Smooth muscle cell (in vitro differentiated cells): ENCODE measurements at regions not wholly inside any gene's neighbourhood (a gene's known extent, or its start where the extent isn't known, plus 50 kb on each side); places are given as distances from the start of the nearest gene placed in this dataset.

ENCODE experiments used
- DNase-seq: peaks from one replicate; lab custom pipeline; 2025; ENCODE audit not compliant: unreplicated experiment; lab: John Stamatoyannopoulos, UW
- H2AFZ ChIP-seq: fragments of 200-600 bp; sonication (generic); 2 replicates; pipeline ENCODE4 v1.6.0; 2016; ENCODE audit warnings: antibody characterized with exemption, low read depth, mild to moderate bottlenecking
- H3F3A ChIP-seq: fragments of 200-600 bp; sonication (generic); 2 replicates; pipeline ENCODE4 v1.6.0; 2017; ENCODE audit warnings: antibody characterized with exemption, low read depth
- H3K27ac ChIP-seq: fragments of 200-600 bp; sonication (generic); 2 replicates; pipeline ENCODE4 v1.5.1; 2016; ENCODE audit warnings: low read depth, mild to moderate bottlenecking
- H3K27me3 ChIP-seq: fragments of 200-600 bp; sonication (generic); 2 replicates; pipeline ENCODE4 v1.6.1; 2016; ENCODE audit warnings: low read depth, mild to moderate bottlenecking
- H3K36me3 ChIP-seq: fragments of 200-600 bp; sonication (generic); 2 replicates; pipeline ENCODE4 v1.5.1; 2016; ENCODE audit warnings: low read depth
- H3K4me1 ChIP-seq: fragments of 200-600 bp; sonication (generic); 2 replicates; pipeline ENCODE4 v1.5.1; 2016; ENCODE audit warnings: low read depth
- H3K4me2 ChIP-seq: fragments of 200-600 bp; sonication (generic); 2 replicates; pipeline ENCODE4 v1.6.0; 2016; ENCODE audit warnings: mild to moderate bottlenecking
- H3K4me3 ChIP-seq: fragments of 200-600 bp; sonication (generic); 2 replicates; pipeline ENCODE4 v1.5.1; 2016; ENCODE audit warnings: mild to moderate bottlenecking
- H3K79me2 ChIP-seq: fragments of 200-600 bp; sonication (generic); 2 replicates; pipeline ENCODE4 v1.6.0; 2016; ENCODE audit warnings: low read depth, mild to moderate bottlenecking
- H3K9ac ChIP-seq: fragments of 200-600 bp; sonication (generic); 2 replicates; pipeline ENCODE4 v1.6.0; 2016; ENCODE audit warnings: low read depth
- H3K9me3 ChIP-seq: fragments of 200-600 bp; sonication (generic); replicated peaks from 2 replicates; pipeline ENCODE4 v1.5.1; 2016; ENCODE audit warnings: low read depth
- H4K20me1 ChIP-seq: fragments of 200-600 bp; sonication (generic); 2 replicates; pipeline ENCODE4 v1.6.0; 2016; ENCODE audit warnings: low read depth
- WGBS: methylation state at CpG from one replicate; pipeline ENCODE4 v1.1.7; 2016; ENCODE audit warnings: low lambda C conversion rate; 5-methylcytosine and 5-hydroxymethylcytosine counted together
- TF ChIP-seq, protein P1 (sequence below): fragments of 200-600 bp; sonication (generic); IDR thresholded peaks from 2 replicates; pipeline ENCODE4 v1.5.1; 2017; ENCODE audit warnings: borderline replicate concordance, mild to moderate bottlenecking, antibody characterized with exemption; ENCODE audit not compliant: insufficient read depth, poor library complexity, severe bottlenecking

DNA sequence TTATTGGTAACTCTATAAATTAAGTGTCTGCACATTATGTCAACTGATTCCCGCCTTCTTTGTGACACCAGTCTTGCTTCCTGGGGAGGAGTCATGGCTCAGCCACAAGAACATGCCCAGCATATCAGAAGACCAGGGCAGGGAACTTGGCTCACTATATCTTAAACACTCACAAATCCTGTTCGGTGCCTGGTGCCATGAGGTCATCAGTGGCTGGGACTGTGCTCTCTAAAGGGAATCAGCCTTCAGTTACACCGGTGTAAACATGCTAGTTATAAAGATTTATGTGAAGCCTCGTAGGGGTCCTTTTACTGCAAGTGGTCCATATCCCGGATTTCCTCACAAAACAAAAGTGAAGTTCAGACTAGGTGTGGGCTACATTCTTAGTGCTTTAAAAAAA, 73.1 kb upstream of the ZNF521 start:
- Histone ChIP-seq H3K27me3 (no peaks in the 10 kb centered on the region), H3K79me2 (no peaks in the 10 kb centered on the region), H4K20me1 (no peaks in the 10 kb centered on the region), H3K36me3 (no peaks in the 10 kb centered on the region), H3K27ac (no peak overlapping the region), H3K4me1 (peaks cover 3% of the 10 kb centered on the region), H3K9me3 (no peaks in the 10 kb centered on the region), H2AFZ (no peak overlapping the region), H3K4me3 (no peak overlapping the region), H3K9ac (no peak overlapping the region), H3F3A (no peaks in the 10 kb centered on the region), H3K4me2 (peak overlapping the region; percentile 39)
- TF ChIP-seq, protein P1, sequence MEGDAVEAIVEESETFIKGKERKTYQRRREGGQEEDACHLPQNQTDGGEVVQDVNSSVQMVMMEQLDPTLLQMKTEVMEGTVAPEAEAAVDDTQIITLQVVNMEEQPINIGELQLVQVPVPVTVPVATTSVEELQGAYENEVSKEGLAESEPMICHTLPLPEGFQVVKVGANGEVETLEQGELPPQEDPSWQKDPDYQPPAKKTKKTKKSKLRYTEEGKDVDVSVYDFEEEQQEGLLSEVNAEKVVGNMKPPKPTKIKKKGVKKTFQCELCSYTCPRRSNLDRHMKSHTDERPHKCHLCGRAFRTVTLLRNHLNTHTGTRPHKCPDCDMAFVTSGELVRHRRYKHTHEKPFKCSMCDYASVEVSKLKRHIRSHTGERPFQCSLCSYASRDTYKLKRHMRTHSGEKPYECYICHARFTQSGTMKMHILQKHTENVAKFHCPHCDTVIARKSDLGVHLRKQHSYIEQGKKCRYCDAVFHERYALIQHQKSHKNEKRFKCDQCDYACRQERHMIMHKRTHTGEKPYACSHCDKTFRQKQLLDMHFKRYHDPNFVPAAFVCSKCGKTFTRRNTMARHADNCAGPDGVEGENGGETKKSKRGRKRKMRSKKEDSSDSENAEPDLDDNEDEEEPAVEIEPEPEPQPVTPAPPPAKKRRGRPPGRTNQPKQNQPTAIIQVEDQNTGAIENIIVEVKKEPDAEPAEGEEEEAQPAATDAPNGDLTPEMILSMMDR: no peak
- WGBS: 32% methylated on average over 5 of the region's 5 CpGs
- DNase-seq: no peak

DNA sequence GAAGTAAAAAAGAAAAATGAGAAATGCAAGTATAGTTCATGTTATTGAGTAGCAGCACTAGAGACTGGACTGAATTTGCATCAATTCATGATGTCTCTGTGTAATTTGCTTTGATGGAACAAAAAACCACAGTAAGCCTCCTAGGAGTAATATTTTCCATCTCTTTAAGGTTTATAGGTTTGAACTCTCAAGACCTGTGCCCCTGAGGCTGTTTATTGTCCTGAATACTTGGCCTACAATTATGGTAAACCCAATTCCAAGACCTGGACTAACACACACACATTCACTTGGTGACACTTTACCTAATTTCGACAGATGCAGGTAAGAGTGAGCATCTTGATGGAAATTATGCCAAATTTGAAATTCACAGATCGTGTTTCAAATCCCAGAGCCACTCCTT, 71.8 kb upstream of the ZNF521 start:
- no peak overlapping the region for H3K27ac ChIP-seq
- no peak for DNase-seq
- 91% methylated on average over 2 of the region's 2 CpGs for WGBS
- no peak overlapping the region for H3K4me3 ChIP-seq
- TF ChIP-seq, protein P1: no peak
- H3K79me2 ChIP-seq: no peaks in the 10 kb centered on the region
- no peaks in the 10 kb centered on the region for H3K9me3 ChIP-seq
- H3K4me1 ChIP-seq: peaks cover 3% of the 10 kb centered on the region
- H3K27me3 ChIP-seq: no peaks in the 10 kb centered on the region
- no peak overlapping the region for H3K4me2 ChIP-seq
- no peaks in the 10 kb centered on the region for H4K20me1 ChIP-seq
- H3K9ac ChIP-seq: no peak overlapping the region
- no peaks in the 10 kb centered on the region for H3K36me3 ChIP-seq
- no peaks in the 10 kb centered on the region for H3F3A ChIP-seq
- H2AFZ ChIP-seq: no peak overlapping the region

DNA sequence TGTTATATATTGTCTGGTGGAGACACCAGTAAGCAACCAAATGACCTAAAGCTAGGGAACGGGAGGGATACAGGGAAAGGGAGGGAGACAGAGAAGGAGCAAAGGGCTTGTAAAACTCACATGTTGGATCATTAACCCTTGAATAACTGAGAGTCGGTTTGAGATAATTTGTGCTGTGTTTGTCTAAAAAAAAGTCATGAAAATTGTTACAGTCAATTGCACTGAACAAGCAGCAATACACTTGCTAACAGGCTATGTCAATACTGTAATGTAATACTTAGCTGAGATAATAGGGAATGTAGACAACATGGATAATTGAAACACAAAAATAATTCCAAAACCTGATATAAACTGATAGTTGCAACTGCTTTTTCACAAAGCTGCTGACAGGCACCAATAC, 71.3 kb upstream of the ZNF521 start:
- no peak for DNase-seq

DNA sequence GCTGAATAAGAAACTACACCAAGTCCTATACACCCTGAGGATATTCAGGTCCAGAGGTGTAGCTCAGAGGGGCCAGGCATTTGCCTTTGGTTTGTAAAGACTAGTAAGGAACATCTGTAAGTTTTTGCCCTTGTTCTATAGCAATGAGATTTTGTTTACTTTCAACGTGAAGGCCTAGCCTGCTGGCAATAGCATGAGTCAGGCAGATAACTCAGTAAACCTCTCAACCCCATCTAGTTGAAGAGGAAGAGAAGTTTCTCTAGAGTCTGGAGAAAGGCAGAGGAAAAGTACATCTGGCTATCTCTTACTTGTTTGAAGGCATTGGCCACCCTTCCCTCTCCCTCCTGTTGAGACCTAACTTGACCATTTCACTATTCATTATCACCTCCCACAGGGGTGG, 70.3 kb upstream of the ZNF521 start:
- Histone ChIP-seq H2AFZ (peak overlapping the region; percentile 11), H3K4me3 (no peak overlapping the region), H3K4me2 (no peak overlapping the region), H3K27ac (no peak overlapping the region), H3K36me3 (no peaks in the 10 kb centered on the region), H3K4me1 (peaks cover 3% of the 10 kb centered on the region), H4K20me1 (no peaks in the 10 kb centered on the region), H3K27me3 (no peaks in the 10 kb centered on the region), H3K79me2 (no peaks in the 10 kb centered on the region), H3F3A (no peaks in the 10 kb centered on the region), H3K9ac (no peak overlapping the region), H3K9me3 (no peaks in the 10 kb centered on the region)
- TF ChIP-seq, protein P1: no peak
- no peak for DNase-seq
- 9% methylated on average over 1 of the region's 1 CpG for WGBS

More for the DNA sequence above, 71.3 kb upstream of the ZNF521 start:
- no peaks in the 10 kb centered on the region for H3K36me3 ChIP-seq
- no peak overlapping the region for H2AFZ ChIP-seq
- no peak overlapping the region for H3K9ac ChIP-seq
- no peaks in the 10 kb centered on the region for H3K27me3 ChIP-seq
- H4K20me1 ChIP-seq: no peaks in the 10 kb centered on the region
- H3K9me3 ChIP-seq: no peaks in the 10 kb centered on the region
- TF ChIP-seq, protein P1: no peak
- H3K4me3 ChIP-seq: no peak overlapping the region
- H3K4me2 ChIP-seq: no peak overlapping the region
- no peak overlapping the region for H3K27ac ChIP-seq
- no peaks in the 10 kb centered on the region for H3K79me2 ChIP-seq
- 49% methylated on average over 2 of the region's 2 CpGs for WGBS
- H3K4me1 ChIP-seq: peaks cover 3% of the 10 kb centered on the region
- no peaks in the 10 kb centered on the region for H3F3A ChIP-seq
